ENCODE measurements at regions not wholly inside any gene's neighbourhood (a gene's known extent, or its start where the extent isn't known, plus 50 kb on each side); places are given as distances from the start of the nearest gene placed in this dataset.

DNA sequence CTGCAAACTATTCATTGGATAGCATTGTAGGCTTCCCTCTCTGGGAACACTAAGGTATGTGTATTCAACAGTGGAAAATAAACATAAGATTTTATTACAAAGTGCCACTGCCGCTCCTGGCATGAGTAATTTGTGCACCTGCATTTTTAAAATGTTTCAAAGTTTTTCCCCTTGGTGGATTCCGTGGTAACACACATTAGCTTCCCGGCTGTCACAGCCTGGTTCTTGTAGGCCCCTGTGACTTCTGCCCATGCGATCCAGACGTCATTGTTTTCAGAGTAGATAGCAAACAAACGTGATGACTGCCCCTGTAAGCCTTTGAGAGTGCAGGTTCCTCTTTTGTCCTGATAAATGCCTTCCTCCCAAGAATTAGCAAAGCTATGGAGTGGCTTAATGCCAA, 421.0 kb downstream of the ZNF521 start:
- Histone ChIP-seq H3K4me1 (ENCODE audit: control insufficient read depth in 1 of 2, low read depth in 2 of 2) (no peaks in the 10 kb centered on the region), H3K36me3 (no peaks in the 10 kb centered on the region), H3K4me3 (no peak overlapping the region), H3K9me3 (no peaks in the 10 kb centered on the region), H3K27ac (no peak overlapping the region), H3K27me3 (replicated peaks; ENCODE audit: insufficient read depth) (no peaks in the 10 kb centered on the region)
- DNase-seq (ENCODE audit: low spot score) = no peak
- TF ChIP-seq, protein P1, sequence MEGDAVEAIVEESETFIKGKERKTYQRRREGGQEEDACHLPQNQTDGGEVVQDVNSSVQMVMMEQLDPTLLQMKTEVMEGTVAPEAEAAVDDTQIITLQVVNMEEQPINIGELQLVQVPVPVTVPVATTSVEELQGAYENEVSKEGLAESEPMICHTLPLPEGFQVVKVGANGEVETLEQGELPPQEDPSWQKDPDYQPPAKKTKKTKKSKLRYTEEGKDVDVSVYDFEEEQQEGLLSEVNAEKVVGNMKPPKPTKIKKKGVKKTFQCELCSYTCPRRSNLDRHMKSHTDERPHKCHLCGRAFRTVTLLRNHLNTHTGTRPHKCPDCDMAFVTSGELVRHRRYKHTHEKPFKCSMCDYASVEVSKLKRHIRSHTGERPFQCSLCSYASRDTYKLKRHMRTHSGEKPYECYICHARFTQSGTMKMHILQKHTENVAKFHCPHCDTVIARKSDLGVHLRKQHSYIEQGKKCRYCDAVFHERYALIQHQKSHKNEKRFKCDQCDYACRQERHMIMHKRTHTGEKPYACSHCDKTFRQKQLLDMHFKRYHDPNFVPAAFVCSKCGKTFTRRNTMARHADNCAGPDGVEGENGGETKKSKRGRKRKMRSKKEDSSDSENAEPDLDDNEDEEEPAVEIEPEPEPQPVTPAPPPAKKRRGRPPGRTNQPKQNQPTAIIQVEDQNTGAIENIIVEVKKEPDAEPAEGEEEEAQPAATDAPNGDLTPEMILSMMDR (IDR thresholded peaks at IDR 0.05) = no peak
- ATAC-seq (ENCODE audit: insufficient number of reproducible peaks, low FRiP score, low read depth) = no peak

DNA sequence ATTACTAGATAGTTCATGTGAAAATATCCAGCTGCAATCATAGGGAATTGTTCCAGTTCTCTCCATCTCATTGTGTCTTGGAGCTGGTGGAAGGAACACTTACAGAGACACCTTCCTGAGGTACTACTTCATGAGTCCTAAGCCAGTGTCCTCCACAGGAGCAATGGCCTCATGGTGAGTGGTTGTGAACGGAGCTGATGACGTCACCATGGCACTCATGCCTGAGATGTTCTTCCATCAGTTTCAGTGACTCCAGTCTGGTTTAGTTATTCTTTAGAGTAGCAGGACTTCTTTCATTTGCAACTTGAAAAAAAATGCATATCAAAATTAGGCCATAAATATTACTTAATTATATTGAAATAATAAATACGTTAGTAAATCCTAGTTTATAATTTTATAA, 418.6 kb downstream of the ZNF521 start:
- ATAC-seq (ENCODE audit: insufficient number of reproducible peaks, low FRiP score, low read depth) (no peak), DNase-seq (ENCODE audit: low spot score) (no peak)
- H3K9me3 ChIP-seq = no peaks in the 10 kb centered on the region
- TF ChIP-seq, protein P1 (IDR thresholded peaks at IDR 0.05) = no peak
- H3K4me3 ChIP-seq = no peak overlapping the region
- H3K36me3 ChIP-seq = no peaks in the 10 kb centered on the region
- no peaks in the 10 kb centered on the region for H3K27me3 ChIP-seq (replicated peaks; ENCODE audit: insufficient read depth)
- H3K4me1 ChIP-seq (ENCODE audit: control insufficient read depth in 1 of 2, low read depth in 2 of 2) = no peaks in the 10 kb centered on the region
- H3K27ac ChIP-seq = no peak overlapping the region

DNA sequence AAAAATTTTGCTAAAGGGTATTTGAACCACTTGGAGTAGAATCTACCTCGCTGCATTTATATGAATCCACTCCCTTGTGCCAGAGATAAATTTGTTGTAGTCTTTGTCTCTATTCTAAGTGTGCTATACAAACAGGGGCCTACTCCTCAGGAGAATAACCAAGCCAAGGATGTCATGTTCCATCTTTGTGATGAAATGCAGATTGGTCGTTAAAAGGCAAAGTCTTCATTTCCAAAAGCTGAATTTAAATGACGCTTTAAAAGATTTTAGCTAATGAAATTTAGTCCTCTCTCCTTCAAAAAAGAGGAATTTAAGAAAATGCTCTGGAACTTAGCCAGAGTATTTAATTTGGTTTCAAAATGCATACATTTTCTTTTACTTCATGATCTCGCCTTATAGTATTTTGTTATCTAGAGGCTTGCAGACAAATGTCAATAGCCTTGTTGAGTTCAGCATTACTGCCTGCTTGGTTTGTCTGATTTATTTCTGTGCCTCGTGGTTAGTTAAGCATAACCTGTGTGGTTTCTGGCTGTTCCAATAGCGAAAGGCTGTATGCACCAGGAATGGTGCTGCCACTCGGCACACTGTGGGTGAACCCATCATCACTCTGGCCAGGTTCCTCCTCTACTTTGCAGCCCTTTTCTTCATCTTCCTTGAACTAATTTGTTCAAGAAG, 417.6 kb downstream of the ZNF521 start:
- H3K4me3 ChIP-seq = no peak overlapping the region
- TF ChIP-seq, protein P1 (IDR thresholded peaks at IDR 0.05) = no peak
- H3K36me3 ChIP-seq = no peaks in the 10 kb centered on the region
- no peaks in the 10 kb centered on the region for H3K4me1 ChIP-seq (ENCODE audit: control insufficient read depth in 1 of 2, low read depth in 2 of 2)
- no peaks in the 10 kb centered on the region for H3K9me3 ChIP-seq
- H3K27ac ChIP-seq = no peak overlapping the region
- ATAC-seq (ENCODE audit: insufficient number of reproducible peaks, low FRiP score, low read depth) = no peak
- DNase-seq (ENCODE audit: low spot score) = no peak
- H3K27me3 ChIP-seq (replicated peaks; ENCODE audit: insufficient read depth) = no peaks in the 10 kb centered on the region

DNA sequence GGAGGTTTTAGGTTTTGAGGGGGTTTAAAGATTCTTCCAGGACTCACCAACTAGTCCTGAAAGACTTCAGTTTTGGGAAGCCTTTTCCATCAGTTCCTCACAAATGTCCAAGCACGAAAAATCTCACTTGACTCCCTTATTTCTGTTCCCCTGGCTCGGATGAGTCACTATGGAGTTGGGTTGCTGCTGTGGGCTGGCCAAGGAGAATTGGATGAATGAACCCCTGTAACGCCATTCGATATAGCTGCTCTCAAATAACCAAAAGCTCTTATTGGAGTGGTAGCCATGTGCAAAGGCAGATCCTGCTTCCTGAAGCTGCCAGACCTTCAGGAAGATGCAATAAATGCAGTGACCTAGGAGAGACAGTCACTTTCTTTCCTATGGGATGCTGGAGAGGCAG, 417.0 kb downstream of the ZNF521 start:
- Histone ChIP-seq H3K27me3 (replicated peaks; ENCODE audit: insufficient read depth) (no peaks in the 10 kb centered on the region), H3K36me3 (no peaks in the 10 kb centered on the region), H3K27ac (no peak overlapping the region), H3K4me3 (no peak overlapping the region), H3K4me1 (ENCODE audit: control insufficient read depth in 1 of 2, low read depth in 2 of 2) (no peaks in the 10 kb centered on the region), H3K9me3 (no peaks in the 10 kb centered on the region)
- TF ChIP-seq, protein P1 (IDR thresholded peaks at IDR 0.05) = no peak
- no peak for ATAC-seq (ENCODE audit: insufficient number of reproducible peaks, low FRiP score, low read depth)
- DNase-seq (ENCODE audit: low spot score) = no peak

DNA sequence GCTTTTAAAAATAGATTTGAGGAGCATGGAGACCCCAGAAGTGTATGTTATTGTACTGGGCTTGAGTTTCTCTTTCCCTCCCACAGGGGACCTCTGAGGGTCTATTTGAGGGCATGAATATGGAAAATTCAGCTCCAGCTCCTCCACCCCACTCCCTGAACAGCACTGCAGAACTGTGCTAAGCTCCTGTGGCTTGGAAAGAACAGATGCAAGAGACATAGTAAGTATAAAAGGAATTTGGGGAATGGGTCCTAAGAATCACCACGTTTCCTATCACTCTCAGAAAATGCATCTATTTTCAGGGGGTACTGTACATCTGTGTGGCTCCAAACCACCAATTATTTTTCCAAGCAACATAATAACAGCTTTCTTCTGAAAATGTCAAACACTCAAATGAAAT, 416.1 kb downstream of the ZNF521 start:
- Histone ChIP-seq H3K27ac (no peak overlapping the region), H3K36me3 (no peaks in the 10 kb centered on the region), H3K4me3 (no peak overlapping the region), H3K9me3 (no peaks in the 10 kb centered on the region), H3K27me3 (replicated peaks; ENCODE audit: insufficient read depth) (no peaks in the 10 kb centered on the region), H3K4me1 (ENCODE audit: control insufficient read depth in 1 of 2, low read depth in 2 of 2) (no peaks in the 10 kb centered on the region)
- ATAC-seq (ENCODE audit: insufficient number of reproducible peaks, low FRiP score, low read depth) (no peak), DNase-seq (ENCODE audit: low spot score) (no peak)
- TF ChIP-seq, protein P1 (IDR thresholded peaks at IDR 0.05) = no peak

Measured in thoracic aorta (tissue), 2 donors.